Vagina (tissue), 2 donors: ENCODE measurements at regions not wholly inside any gene's neighbourhood (a gene's known extent, or its start where the extent isn't known, plus 50 kb on each side); places are given as distances from the start of the nearest gene placed in this dataset.

Experiments
- DNase-seq, 2 donors: peaks; one replicate each; pipeline ENCODE4 v3.0.0-alpha.2; 2017; ENCODE audit errors: extremely low spot score in 2 of 2
- H3K27ac ChIP-seq: fragments of 200-600 bp; sonication (generic); one replicate; pipeline ENCODE4 v1.5.1; 2019
- H3K27me3 ChIP-seq: fragments of 200-600 bp; sonication (generic); one replicate; pipeline ENCODE4 v1.5.1; 2019
- H3K36me3 ChIP-seq, 2 donors: fragments of 200-600 bp; sonication (generic); one replicate each; pipeline ENCODE4 v1.5.1; 2017 to 2019
- H3K4me1 ChIP-seq: fragments of 200-600 bp; sonication (generic); one replicate; pipeline ENCODE4 v1.5.1; 2019
- H3K4me3 ChIP-seq, 2 donors: fragments of 200-600 bp; sonication (generic); 1 replicate in 1 of 2; 2 replicates in 1 of 2; pipeline ENCODE4 v1.5.1; 2016 to 2019
- H3K9me3 ChIP-seq: fragments of 200-600 bp; sonication (generic); one replicate; pipeline ENCODE4 v1.5.1; 2019
- POLR2A ChIP-seq, 2 donors: fragments of 450-650 bp; IDR thresholded peaks; one replicate each; pipeline ENCODE4 v1.6.1; 2017; ENCODE audit warnings: antibody characterized with exemption in 2 of 2, mild to moderate bottlenecking in 2 of 2, moderate library complexity in 2 of 2
- POLR2AphosphoS5 ChIP-seq, 2 donors: sonication (generic); formaldehyde crosslinking; IDR thresholded peaks; one replicate each; pipeline ENCODE4 v1.9.0; 2017; ENCODE audit warnings: antibody characterized with exemption in 2 of 2, mild to moderate bottlenecking in 2 of 2, low read depth in 1 of 2; ENCODE audit not compliant: insufficient read depth in 1 of 2
- intact Hi-C: fragments of 100-400 bp; cut with DNase I; formaldehyde crosslinking; loops from one replicate; pipeline ENCODE4 v1.15.1; 2023
- TF ChIP-seq, protein P1 (sequence below), 3 experiments: fragments of 450-650 bp in 2 of 3; fragments of 200-600 bp in 1 of 3; sonication (generic) in 1 of 3; IDR thresholded peaks; one replicate each; pipeline ENCODE4 v1.5.1; 2017 to 2019; ENCODE audit warnings: antibody characterized with exemption in 3 of 3, mild to moderate bottlenecking in 2 of 3, moderate library complexity in 2 of 3

DNA sequence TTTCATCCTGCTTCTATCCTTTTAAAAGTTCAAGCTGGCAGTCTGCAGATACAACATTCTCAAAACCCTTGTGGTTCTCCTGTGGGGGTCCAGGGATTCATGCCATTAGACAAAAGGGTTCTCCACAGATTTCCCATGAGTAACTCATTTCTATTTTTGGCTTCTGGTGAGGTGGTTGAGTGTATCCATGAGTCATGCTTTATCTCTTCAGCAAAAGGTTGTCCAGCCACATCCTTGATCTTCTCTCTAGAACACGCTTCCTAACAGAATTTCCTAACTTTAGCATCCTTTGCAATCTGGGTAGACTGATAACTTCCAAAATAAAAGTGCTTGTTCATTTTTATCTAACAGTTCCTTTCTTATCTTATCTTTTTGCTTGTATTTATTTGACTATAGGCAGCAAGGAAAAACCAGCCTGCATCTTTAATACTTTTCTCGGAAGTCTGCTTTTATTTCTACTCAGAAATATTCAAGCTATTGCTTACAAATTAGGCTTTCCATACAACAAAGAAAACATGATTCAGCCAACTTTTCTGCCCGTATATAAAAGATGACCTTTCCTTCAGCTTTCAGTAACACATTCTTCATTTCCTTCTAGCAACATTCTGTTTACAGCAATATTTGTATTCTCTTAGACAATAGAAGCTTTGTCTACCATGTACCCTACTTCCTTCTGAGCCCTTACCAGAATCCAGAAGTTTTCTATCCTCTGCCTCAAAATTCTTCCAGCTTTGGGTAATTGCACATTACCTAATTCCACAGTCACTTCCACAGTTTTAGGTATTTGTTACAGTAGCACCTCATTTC lies 79.3 kb upstream of the IL6 start:
- no peak overlapping the region for H3K4me3 ChIP-seq
- no peak overlapping the region for H3K27ac ChIP-seq
- DNase-seq: peak in 1 of 2 donors; percentile 3
- peaks cover 16% of the 10 kb centered on the region for H3K9me3 ChIP-seq
- no peaks in the 10 kb centered on the region for H3K27me3 ChIP-seq
- H3K4me1 ChIP-seq: no peaks in the 10 kb centered on the region
- no peaks in the 10 kb centered on the region for H3K36me3 ChIP-seq
- TF ChIP-seq POLR2A (IDR thresholded peaks at IDR 0.05) (no peak), POLR2AphosphoS5 (IDR thresholded peaks at IDR 0.05; ENCODE audit: insufficient read depth in 1 of 2, low read depth in 1 of 2) (no peak)
- TF ChIP-seq, protein P1, sequence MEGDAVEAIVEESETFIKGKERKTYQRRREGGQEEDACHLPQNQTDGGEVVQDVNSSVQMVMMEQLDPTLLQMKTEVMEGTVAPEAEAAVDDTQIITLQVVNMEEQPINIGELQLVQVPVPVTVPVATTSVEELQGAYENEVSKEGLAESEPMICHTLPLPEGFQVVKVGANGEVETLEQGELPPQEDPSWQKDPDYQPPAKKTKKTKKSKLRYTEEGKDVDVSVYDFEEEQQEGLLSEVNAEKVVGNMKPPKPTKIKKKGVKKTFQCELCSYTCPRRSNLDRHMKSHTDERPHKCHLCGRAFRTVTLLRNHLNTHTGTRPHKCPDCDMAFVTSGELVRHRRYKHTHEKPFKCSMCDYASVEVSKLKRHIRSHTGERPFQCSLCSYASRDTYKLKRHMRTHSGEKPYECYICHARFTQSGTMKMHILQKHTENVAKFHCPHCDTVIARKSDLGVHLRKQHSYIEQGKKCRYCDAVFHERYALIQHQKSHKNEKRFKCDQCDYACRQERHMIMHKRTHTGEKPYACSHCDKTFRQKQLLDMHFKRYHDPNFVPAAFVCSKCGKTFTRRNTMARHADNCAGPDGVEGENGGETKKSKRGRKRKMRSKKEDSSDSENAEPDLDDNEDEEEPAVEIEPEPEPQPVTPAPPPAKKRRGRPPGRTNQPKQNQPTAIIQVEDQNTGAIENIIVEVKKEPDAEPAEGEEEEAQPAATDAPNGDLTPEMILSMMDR (IDR thresholded peaks at IDR 0.05): no peak
- intact Hi-C loops: no loop called here

DNA sequence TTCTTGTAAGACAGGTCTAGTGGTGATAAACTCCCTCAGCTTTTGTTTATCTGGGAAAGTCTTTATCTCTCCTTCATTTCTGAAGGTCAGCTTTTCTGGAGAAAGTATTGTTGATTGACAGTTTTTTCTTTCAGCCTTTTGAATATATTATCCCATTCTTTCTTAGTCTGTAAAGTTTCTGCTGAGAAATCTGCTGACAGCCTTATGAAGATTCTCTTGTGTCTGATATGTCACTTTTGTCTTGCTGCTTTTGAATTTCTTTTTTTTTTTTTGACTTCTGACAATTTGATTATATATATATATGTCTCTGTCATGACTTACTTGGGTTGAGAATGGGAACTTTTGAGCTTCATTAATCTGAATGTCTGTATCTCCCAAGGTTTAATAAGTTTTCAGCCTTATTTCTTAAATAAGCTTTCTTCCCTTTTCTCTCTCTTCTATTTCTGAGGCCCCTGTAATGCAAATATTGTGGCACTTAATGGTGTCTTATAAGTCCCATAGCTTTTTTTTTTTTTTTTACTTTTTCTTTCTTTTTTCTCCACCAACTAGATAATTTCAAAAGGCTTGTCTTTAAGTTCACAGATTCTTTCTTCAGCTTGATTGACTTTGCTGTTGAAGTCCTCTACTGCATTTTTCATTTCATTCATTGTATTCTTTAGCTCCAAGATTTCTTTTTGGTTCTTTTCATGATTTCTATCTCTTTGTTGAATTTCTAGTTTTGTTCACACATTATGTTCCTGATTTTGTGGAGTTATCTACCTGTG lies 81.4 kb upstream of the IL6 start:
- no peaks in the 10 kb centered on the region for H3K36me3 ChIP-seq
- H3K4me3 ChIP-seq: no peak overlapping the region
- intact Hi-C loops: no loop called here
- TF ChIP-seq, protein P1 (IDR thresholded peaks at IDR 0.05): no peak
- no peak for TF ChIP-seq POLR2A (IDR thresholded peaks at IDR 0.05)
- no peak for TF ChIP-seq POLR2AphosphoS5 (IDR thresholded peaks at IDR 0.05; ENCODE audit: insufficient read depth in 1 of 2, low read depth in 1 of 2)
- H3K9me3 ChIP-seq: peaks cover 16% of the 10 kb centered on the region
- H3K27me3 ChIP-seq: no peaks in the 10 kb centered on the region
- no peak overlapping the region for H3K27ac ChIP-seq
- DNase-seq: no peak
- H3K4me1 ChIP-seq: no peaks in the 10 kb centered on the region

DNA sequence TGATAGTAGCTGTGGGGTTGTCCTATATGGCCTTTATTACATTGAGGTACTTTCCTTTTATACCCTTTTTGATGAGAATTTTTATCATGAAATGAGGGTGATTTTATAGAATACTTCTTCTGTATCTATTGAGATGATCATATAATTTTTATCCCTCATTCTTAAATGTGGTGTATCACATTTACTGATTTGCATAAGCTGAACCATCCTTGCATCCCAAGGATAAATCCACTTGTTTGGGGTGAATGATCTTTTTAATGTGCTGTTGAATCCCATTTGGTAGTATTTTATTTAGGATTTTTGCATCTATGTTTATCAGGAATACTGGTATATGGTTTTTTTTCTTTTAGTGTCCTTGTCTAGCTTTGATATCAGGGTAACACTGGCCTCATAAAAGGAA lies 84.5 kb upstream of the IL6 start:
- no peak overlapping the region for H3K27ac ChIP-seq
- H3K4me1 ChIP-seq: no peaks in the 10 kb centered on the region
- TF ChIP-seq POLR2A (IDR thresholded peaks at IDR 0.05) (no peak), POLR2AphosphoS5 (IDR thresholded peaks at IDR 0.05; ENCODE audit: insufficient read depth in 1 of 2, low read depth in 1 of 2) (no peak)
- TF ChIP-seq, protein P1 (IDR thresholded peaks at IDR 0.05): no peak
- H3K27me3 ChIP-seq: no peaks in the 10 kb centered on the region
- peaks cover 16% of the 10 kb centered on the region for H3K9me3 ChIP-seq
- intact Hi-C loops: no loop called here
- H3K36me3 ChIP-seq: no peaks in the 10 kb centered on the region
- DNase-seq: no peak
- no peak overlapping the region for H3K4me3 ChIP-seq

DNA sequence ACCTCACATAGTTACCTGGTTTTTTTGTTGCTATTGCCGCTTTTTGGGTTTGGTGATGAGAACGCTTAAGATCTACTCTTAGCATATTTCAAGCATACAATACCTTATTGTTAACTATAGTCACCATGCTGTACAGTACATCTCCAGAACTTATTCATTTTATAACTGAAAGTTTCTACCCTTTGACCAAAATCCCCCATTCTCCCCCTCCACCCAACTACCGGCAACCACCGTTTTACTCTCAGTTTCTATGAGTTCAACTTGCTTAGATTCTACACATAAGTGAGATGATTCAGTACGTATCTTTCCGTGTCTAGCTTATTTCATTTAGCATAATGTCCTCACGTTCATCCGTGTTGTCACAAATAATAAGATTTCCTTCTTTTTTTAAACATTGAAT lies 86.7 kb upstream of the IL6 start:
- DNase-seq: no peak
- TF ChIP-seq, protein P1 (IDR thresholded peaks at IDR 0.05): no peak
- TF ChIP-seq POLR2A (IDR thresholded peaks at IDR 0.05) (no peak), POLR2AphosphoS5 (IDR thresholded peaks at IDR 0.05; ENCODE audit: insufficient read depth in 1 of 2, low read depth in 1 of 2) (no peak)
- no peaks in the 10 kb centered on the region for H3K4me1 ChIP-seq
- intact Hi-C loops: no loop called here
- no peak overlapping the region for H3K27ac ChIP-seq
- no peaks in the 10 kb centered on the region for H3K27me3 ChIP-seq
- H3K9me3 ChIP-seq: peaks cover under 1% of the 10 kb centered on the region
- no peak overlapping the region for H3K4me3 ChIP-seq
- no peaks in the 10 kb centered on the region for H3K36me3 ChIP-seq

DNA sequence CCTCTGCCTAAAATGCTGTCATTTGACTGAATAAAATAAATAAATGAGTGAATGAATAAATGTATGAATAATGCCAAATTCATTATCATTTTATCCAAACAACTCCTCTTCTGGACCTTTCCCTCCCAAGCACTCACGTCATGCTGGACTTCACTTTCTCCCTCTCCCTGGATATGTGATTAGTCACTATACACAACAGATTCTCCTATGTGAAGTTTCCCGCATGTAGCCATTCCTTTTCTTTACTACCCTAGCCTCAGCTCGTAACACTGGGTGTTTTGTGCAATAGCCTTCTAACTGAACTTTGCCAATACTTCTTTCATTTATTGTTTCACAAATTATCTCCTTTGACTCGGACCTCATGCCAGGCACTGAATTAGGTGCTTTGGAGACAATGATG lies 87.6 kb upstream of the IL6 start:
- TF ChIP-seq POLR2AphosphoS5 (IDR thresholded peaks at IDR 0.05; ENCODE audit: insufficient read depth in 1 of 2, low read depth in 1 of 2) (no peak), POLR2A (IDR thresholded peaks at IDR 0.05) (no peak)
- TF ChIP-seq, protein P1 (IDR thresholded peaks at IDR 0.05): no peak
- no peaks in the 10 kb centered on the region for H3K4me1 ChIP-seq
- intact Hi-C loops: no loop called here

More for the DNA sequence above, 87.6 kb upstream of the IL6 start:
- Histone ChIP-seq H3K36me3 (no peaks in the 10 kb centered on the region), H3K27me3 (no peaks in the 10 kb centered on the region), H3K4me3 (no peak overlapping the region), H3K27ac (no peak overlapping the region), H3K9me3 (no peaks in the 10 kb centered on the region)
- DNase-seq: no peak
